HG03520 (cell line): ENCODE measurements at regions not wholly inside any gene's neighbourhood (a gene's known extent, or its start where the extent isn't known, plus 50 kb on each side); places are given as distances from the start of the nearest gene placed in this dataset.

Experiments
- ATAC-seq: cut with Tn5 transposase; IDR thresholded peaks from one replicate; pipeline ENCODE4 v1.9.1; 2021; ENCODE audit warnings: mild to moderate bottlenecking, moderate library complexity; ENCODE audit not compliant: unreplicated experiment

DNA sequence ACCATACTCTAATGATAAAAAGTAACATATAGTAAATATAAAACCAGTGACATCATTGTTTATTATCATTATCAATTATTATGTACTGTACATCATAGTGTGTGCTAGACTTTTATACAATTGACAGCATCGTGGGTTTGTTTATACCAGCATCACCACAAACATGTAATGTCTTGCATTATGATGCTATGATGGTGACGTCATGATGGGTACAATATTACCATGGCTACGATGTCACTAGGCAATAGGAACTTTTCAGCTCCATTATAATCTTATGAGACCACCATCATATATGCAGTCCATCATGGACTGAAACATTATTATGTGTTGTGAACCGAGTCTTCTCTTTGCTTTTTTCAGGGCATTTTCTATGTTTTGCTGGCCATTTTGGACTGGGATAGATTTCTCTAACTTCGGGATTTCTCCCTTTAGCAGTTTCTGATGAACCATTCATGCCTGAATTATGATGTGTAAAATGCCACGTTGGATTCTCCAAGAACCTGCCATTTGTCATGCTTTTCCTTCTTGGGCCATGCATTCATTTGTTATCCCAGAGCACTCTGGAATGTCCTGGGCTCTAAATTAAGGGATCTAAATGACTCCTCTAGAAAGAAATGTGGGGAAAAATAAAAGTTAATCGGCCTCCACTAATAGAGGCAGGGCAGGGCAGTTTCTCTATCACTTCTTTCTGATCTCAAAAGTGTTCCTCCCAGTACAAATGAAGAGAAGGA lies 325.6 kb upstream of the TNP1 start:
- no peak for ATAC-seq

DNA sequence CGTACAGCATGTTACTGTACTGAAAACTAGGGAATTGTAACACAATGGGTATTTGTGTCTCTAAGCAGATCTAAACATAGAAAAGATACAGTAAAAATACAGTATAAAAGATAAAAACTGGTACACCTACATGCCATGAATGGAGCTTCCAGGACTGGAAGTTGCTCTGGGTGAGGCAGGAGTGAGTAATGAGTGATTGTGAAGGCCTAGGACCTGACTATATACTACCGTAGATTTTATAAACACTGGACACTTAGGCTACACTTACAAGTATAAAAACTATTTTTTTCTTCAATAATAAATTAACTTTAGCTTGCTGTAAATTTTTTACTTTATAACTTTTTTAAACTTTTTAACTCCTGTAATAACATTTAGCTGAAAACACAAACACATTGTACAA lies 324.4 kb upstream of the TNP1 start:
- no peak for ATAC-seq

DNA sequence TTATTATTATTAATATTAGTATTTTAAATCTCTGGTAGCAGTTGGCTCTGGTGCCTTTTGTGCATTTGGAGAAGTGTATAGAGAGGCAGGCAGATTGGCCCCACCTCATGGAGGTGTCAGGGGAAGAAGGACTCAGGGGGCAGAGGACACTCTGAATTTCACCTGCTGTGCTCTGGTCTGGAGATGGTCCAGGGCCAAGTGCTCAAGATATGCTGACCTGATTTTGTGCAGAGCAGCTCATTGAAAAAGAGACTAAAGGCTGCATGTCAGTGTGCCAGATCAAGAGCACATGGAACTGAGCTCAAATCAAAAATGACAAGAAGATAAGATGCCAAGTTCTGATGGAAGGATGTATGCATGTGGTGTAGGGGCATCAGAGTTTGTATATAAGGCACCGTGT lies 323.6 kb upstream of the TNP1 start:
- no peak for ATAC-seq

DNA sequence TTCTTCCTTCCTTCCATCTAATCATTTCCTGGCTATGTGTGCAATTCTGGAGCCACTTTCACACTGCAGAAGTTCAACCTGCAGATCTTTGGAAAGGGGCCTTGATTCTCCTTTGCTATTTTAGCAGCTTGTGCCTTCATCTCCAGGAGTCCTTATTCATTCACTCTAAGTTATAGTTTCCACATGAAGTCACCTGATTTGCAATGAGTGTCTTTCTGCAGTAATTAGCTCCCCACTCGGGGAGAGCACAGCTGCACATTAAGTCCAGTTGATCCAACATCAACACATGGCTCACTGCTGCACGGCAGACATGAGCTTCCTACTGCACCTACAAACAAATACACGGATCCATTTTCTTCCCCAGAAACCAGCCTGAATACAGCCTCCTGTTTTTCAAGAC lies 323.1 kb upstream of the TNP1 start:
- no peak for ATAC-seq

DNA sequence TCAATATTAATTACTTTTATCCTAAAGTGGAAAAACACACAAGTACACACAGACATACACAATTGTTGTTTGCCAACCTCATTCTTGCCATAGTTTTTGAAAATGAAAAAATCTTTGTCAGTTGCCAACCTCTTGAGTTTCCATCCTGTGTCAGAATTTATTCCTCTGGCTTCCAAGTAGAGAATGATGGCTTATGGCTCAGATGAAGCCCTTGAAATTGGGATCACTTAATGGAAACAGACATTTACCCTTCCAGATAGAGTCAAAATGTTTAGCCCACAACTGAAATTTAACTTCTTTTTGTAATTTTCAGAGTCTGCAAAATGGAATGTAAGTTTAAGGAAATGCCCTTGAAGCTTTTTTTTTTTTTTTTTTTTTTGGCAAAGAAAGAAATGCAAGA lies 321.6 kb upstream of the TNP1 start:
- no peak for ATAC-seq

DNA sequence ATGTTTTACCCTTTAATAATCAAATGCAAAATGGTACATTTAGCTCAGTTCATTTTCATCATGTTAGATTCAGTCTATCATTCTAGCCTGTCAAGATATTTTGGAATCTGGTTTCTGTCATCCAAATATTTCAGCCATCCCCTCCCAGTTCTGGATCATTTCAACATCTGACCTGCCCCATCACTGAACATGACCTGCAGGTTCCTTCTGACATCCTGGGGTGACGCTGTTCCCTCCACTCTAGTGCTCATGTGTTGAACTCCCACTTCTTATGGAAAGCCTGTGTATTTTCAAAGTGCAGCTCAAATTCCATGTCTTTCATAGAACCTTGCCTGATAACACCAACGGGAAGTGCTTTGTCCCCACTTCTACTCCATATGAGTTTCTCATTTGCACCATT lies 320.0 kb upstream of the TNP1 start:
- ATAC-seq, result no peak

DNA sequence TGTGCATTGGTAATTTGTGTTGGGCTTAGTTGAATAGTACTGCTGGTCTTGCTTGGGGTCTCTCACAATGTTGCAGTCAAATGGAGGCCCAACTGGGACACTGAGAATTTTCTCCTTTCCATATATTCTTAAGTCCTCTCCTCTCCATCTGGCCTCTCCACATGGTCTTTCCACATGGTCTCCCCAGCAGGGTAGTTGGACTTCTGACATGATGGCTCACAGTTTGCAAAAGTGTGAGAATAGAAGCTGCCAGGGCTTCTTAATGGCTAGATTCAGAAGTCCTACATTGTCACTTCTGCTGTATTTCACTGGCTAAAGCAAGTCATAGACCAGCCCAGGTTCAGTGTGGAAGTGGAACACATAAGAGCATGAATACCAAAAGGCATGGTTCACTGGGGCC lies 318.5 kb upstream of the TNP1 start:
- no peak for ATAC-seq

DNA sequence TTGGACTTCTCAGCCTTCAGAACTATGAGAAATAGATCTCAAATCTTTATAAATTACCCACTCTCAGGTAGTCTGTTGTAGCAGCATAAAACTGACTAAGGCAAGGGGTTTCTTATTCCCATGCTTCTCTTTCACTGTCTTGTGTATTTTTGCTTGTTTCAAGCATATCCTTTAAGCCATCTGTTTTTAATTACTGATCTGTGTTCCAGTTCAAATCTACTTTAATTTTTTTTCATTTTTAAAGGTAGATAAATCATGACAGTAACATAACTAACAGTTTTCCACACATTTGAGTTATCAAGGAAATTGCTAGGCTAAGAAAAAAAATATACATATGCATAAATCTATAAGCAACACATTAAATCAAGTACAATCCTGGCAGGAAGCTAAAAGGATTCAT lies 317.9 kb upstream of the TNP1 start:
- ATAC-seq, result no peak

DNA sequence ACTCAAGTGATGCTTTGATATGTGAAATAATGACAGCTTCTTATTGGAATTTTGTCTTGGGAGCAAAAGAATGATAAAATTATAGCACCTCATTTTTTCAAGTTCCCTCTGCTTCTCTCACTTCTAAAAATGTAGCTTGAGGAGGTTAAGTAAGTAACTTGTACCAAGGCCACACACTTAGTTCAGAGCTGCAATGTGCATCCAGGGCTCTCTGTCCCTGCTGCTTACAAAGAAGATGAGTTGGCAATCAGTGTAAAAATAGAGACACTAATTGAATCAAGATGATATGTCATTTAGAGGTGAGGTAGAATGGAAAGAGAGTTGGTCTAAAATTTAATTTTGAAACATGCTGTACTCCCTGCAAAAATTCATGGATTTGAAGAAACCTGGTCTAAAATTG lies 312.0 kb upstream of the TNP1 start:
- ATAC-seq, result no peak

DNA sequence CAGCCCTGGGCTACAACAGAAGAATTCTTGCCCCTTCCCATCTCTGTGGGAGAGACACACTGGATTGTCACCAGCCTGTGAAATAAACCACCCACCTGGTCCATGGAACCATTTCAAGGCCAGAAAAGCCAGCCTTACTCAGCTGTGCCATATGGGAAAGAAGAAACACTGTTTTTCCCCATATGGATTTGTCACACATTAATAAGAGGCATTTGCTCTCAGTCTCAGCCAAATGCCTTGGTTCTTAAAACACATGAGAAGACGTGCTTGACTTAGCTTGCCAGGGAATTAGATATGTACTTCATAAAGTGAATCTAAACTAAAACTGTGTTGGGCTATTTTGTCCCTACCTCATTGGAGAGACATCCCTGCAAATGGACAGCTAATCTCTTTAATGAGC lies 308.6 kb upstream of the TNP1 start:
- no peak for ATAC-seq

DNA sequence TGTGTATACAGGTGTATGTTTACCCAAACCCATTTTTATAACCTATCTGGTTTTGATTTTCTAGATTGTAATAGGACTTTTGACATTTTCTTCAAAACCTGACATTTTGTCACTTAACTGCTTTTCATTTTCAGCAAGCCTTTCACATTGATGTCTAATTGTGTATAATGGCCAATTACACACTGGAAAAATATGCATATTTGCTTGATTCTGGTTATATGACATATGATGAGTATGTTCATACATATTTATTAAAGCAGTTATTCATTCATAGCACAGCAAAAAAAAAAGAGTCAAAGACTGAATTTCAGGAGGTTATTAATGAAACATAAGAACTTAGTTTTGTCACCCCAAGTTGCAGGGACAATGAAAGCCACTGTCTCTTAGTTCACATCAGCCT lies 307.7 kb upstream of the TNP1 start:
- ATAC-seq, result no peak

DNA sequence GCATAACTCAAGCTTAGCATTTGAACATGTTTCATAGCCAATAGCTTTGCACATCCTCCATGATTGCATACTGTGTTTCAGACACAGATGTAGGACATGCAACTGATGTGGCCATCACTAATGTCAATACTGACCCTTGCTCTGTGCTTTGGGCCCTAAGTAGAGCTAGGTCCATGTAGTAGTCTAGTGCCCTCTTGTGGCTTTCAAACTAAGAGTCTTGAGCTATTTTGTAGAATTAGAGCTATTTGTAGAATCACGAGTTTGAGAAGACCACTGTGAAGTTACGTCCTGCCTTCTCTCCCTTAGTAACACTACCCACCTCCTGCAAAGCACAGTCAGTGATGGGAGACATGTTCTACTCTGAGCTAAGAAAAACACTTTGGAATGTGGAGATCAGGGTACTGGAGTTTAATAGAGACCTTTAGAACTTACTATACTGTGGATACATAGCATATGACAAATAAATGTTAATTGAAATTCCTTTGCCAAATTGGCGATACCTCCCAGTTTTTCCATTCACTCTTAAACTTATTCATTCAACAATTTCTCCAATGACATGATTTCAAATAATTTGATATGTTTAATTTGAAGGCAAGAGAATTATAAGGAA lies 306.5 kb upstream of the TNP1 start:
- ATAC-seq, result no peak

DNA sequence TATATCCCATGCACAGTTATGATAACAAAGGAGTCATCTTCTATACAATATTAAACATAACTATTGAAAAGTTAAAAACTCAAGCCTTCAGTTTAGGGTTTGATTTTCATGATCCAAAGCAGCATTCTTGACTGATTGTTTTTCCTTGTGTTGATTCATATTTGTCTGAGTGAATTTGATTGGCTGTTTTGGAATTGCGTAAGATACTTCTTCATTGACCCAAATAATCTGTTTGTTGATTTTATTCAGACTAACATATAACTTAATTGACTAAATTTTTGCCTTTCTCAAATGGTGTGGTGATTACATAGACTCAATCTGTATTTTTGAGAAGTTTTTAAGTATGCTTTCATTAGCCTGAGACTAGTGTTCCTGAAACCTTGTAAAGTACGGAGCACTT lies 305.7 kb upstream of the TNP1 start:
- no peak for ATAC-seq

DNA sequence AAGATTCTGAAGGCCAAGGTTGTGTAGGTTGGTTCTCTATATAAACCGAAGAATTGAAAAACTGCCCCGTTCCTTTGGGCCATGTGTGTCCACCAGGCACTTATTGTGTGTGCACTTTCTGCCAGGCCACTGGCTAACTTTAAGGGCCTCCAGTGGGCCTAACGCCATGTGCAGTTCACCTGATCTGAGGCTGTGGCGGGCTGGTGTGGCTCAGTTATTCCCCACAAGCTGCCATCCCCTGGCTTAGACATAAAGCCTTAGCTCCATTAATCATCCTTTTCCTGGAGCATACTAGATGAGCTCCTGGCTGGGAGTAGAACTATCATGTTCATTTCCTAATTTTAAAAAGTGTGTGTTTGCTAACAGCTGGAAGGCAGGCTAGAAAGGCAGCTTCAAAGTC lies 304.1 kb upstream of the TNP1 start:
- ATAC-seq, result no peak

DNA sequence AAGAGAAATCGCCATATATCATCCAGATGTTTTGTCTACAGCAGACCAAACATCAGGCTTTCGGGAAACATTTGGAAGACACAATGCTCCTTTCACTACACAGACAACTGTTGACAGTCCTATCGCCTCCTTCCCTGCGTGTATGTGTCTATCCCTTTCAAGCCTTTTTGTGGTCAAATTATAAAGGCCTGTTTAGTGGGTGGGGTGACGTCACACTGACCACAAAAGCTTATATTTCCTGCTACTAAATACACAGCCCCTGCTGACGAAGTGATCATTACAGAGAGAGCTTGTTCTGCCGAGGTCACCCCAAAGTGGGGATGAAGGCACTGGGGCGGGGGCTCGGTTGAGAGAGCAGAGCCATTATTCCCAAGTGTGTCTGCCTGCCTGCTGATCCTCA lies 302.7 kb upstream of the TNP1 start:
- ATAC-seq, result no peak

DNA sequence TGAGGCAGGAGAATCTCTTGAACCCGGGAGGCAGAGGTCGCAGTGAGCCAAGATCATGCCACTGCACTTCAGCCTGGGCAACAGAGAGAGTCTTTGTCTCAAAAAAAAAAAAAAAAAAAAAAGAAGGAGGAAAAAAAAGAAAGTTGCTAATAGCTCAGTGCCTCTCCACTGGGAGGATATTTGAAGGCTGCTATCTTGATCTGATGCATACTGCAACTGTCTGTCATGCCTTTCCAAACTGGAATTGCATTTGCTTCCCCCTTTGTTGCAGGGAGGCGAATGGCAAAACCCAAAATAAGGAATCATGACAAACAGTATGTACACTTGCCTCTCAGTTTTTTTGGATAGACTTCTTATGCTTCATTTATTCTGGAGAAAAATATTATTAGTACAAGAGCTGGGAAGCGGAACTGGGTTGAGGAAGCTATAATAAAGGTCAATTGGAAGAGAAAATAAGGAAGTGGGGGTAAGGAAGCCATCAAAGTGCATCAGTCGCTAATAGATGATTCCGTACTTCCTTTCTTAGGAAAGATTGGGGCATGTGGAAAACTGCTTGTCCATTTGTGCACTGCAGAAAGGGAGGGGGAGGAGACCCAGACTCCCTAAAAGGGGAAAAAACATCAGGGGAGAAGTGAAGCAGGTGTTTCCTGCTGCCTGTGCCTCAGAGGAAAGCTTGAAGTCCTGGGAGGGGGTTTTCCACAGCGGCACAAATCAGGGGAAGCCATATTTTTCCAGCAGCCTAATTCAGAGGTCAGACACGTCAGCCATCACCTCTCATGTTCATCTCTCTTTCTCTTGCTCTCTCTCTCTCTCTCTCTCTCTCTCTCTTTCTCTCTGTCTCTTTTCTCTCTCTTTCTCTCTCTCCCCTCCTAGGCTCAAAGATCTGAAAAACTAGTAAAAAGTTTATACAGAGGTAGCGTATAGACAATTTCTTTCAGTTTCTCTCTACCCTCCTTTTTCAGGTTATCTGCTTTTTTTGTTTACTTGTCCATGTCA lies 301.4 kb upstream of the TNP1 start:
- no peak for ATAC-seq

DNA sequence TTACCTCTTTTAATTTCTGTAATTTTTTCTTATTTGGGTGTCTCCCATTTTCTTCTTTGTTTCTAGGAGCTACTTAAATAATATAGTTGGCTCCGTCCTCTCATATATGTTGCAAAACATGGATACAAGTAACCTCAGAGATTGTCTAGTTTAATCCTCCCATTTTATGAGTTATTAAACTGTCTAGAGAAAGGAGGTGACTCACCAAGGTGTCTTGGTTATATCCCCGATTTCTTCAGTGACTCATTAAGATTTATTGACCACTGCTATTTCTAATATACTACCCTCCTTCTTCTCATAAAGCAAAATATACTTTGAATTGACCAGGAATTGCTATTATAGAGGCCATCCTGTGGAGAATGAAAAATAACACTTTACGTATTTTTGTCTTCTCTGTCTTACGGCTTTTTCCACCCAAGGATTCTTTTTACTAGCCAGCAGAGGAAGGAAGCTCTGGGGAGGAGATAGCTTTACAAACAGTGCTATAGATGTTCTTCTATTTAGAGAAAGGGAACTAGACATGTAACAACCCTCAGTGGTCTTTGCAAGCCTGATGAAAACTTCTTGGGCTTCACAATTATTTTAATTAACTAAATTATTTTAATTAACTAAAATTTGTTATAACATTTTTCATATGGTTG lies 300.4 kb upstream of the TNP1 start:
- no peak for ATAC-seq

DNA sequence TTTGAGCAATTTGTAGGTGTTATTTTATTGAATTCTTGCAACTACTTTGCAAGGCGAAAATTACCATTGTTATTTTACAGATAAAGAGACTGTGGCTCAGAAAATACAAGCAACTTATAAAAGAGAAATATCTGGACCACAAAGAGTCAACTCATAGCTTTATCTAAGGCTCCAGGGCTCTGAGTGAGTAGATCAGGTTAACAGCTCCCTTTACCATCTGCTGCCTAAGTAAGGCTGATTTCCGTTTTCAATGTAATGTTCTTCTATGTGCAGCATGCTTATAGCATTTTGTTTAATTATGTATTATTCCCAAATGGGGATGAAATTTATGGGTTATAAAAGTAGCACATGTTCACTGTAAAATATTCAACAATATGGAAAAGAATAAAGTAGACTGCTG lies 299.1 kb upstream of the TNP1 start:
- ATAC-seq, result no peak

DNA sequence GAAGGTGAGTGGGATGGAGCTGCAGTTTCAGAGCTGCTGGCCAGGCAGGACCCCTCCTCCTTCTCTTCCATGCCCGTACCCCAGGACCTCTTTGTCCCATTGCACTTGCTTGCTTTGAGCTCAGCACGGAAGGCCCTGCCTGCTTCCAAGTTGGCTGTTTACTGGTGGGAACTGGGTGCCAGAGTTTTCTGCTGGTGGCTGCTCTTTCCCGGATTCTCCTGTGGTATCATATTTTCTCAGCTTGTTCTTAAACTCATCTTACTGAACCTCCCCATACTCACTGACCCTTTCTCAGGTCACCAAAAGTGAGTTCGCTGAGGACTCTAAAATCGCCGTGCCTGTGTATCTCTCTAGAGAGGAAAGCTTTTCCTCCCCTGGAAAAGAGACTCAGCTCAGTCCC lies 297.7 kb upstream of the TNP1 start:
- no peak for ATAC-seq

DNA sequence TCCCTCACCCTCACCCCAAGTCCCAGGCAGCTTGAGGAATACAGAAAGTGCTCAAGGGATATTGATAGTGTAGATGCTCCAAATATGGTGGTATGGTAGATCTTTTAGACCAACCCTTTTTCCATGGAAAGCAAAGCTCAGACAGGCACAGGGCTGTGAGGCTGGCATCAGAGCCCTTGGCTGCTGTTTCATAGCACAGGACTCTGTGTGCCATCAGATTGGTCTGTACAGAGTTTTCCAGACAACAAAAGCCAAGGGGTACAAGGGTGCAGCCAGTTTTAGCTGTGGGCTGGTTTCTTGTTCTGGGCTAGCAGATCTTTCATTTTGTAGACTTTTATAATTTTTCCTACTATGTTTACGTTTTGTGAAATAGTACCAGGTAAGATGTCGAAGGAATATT lies 296.9 kb upstream of the TNP1 start:
- ATAC-seq, result no peak

DNA sequence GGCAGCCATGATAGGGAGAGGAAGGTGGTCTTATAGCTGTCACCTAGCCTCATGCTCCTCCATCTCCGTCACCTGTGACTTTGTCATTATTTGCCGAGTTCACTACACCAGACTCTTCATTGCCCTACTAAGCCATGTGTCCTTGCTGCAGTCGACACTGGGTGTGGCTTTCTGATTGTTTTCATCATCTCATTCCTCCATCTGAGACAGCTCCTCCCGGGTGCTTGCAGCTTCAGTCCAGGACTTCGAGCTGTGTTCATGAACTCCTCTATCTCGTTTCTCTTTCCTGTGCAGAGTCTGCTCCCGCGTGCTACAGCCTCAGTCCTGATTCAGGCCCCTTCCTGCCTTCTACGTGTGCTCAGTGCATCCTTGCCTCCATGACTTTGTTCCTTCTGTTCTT lies 295.1 kb upstream of the TNP1 start:
- ATAC-seq, result no peak
